ENCODE measurements at regions not wholly inside any gene's neighbourhood (a gene's known extent, or its start where the extent isn't known, plus 50 kb on each side); places are given as distances from the start of the nearest gene placed in this dataset.

DNA sequence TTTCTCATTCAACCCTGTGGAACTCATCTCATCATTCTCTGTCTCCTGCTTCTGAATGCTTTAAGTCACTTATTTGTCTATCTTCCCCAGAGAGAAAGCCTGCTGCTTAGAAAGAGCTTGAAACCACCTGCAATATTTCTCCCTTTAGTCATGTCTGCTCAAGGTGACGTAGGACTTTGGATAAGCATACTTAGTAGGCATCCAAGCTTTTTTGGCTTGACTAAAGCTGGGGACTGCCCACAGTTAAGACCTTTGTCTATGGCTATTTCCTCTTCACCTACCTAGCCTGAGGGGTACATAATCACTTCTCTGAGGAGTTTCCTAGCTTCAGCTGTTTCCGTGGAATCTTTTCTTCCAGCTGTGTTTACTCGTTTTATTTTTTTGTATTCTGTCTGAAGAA lies 665.8 kb upstream of the CAMK1G start:
- Histone ChIP-seq H3K4me3 (ENCODE audit: low read length) (no peak overlapping the region), H3K9ac (ENCODE audit: extremely low read depth, low read length, poor library complexity, severe bottlenecking) (no peak overlapping the region), H3K4me1 (ENCODE audit: control insufficient read depth, insufficient read depth, low read length) (no peaks in the 10 kb centered on the region), H3K27me3 (ENCODE audit: control insufficient read depth, insufficient read depth, low read length, poor library complexity, severe bottlenecking) (no peaks in the 10 kb centered on the region), H3K36me3 (ENCODE audit: control insufficient read depth, insufficient read depth, low read length) (no peaks in the 10 kb centered on the region), H3K9me3 (ENCODE audit: control insufficient read depth, low read length) (peaks cover 5% of the 10 kb centered on the region), H3K27ac (ENCODE audit: low read depth, low read length) (no peak overlapping the region)
- no peak overlapping the region for H3K27ac Mint-ChIP-seq
- no peak overlapping the region for H3K4me3 Mint-ChIP-seq
- TF ChIP-seq, protein P1, sequence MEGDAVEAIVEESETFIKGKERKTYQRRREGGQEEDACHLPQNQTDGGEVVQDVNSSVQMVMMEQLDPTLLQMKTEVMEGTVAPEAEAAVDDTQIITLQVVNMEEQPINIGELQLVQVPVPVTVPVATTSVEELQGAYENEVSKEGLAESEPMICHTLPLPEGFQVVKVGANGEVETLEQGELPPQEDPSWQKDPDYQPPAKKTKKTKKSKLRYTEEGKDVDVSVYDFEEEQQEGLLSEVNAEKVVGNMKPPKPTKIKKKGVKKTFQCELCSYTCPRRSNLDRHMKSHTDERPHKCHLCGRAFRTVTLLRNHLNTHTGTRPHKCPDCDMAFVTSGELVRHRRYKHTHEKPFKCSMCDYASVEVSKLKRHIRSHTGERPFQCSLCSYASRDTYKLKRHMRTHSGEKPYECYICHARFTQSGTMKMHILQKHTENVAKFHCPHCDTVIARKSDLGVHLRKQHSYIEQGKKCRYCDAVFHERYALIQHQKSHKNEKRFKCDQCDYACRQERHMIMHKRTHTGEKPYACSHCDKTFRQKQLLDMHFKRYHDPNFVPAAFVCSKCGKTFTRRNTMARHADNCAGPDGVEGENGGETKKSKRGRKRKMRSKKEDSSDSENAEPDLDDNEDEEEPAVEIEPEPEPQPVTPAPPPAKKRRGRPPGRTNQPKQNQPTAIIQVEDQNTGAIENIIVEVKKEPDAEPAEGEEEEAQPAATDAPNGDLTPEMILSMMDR (conservative IDR thresholded peaks at IDR 0.05) = no peak
- H3K36me3 Mint-ChIP-seq (ENCODE audit: low read depth) = no peaks in the 10 kb centered on the region
- no peak for DNase-seq
- H3K4me1 Mint-ChIP-seq = peaks cover 7% of the 10 kb centered on the region
- H3K27me3 Mint-ChIP-seq (ENCODE audit: insufficient read depth) = no peaks in the 10 kb centered on the region
- peaks cover 5% of the 10 kb centered on the region for H3K9me3 Mint-ChIP-seq
- WGBS, 2 experiments (ENCODE audit: insufficient coverage in 1 of 2, insufficient read length in 1 of 2) = 89 to 100% methylated on average over 1 to 2 of the region's 3 CpGs

DNA sequence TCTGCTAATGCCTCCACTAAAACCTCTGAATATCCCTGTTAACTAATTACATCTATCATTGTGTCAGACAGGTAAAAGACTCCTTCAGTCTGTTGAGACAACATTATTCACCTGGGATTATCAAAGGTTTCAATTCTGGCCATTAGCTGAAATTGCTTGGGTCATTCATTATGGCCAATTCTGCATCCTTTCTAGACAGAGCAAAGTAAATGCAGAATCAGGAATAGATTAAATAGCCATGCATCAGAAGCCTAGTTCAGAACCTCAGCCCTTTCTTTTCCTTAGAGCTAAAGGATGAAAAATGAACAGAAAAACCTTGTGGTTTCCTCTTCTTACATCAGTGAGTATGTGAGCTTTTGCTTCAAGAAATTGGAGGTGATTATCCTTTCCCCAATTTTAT lies 665.4 kb upstream of the CAMK1G start:
- H3K4me1 Mint-ChIP-seq = peaks cover 7% of the 10 kb centered on the region
- Histone ChIP-seq H3K4me1 (ENCODE audit: control insufficient read depth, insufficient read depth, low read length) (no peaks in the 10 kb centered on the region), H3K4me3 (ENCODE audit: low read length) (no peak overlapping the region), H3K27ac (ENCODE audit: low read depth, low read length) (no peak overlapping the region), H3K27me3 (ENCODE audit: control insufficient read depth, insufficient read depth, low read length, poor library complexity, severe bottlenecking) (no peaks in the 10 kb centered on the region), H3K9ac (ENCODE audit: extremely low read depth, low read length, poor library complexity, severe bottlenecking) (no peak overlapping the region), H3K9me3 (ENCODE audit: control insufficient read depth, low read length) (peaks cover under 1% of the 10 kb centered on the region), H3K36me3 (ENCODE audit: control insufficient read depth, insufficient read depth, low read length) (no peaks in the 10 kb centered on the region)
- TF ChIP-seq, protein P1 (conservative IDR thresholded peaks at IDR 0.05) = no peak
- H3K27ac Mint-ChIP-seq = no peak overlapping the region
- H3K4me3 Mint-ChIP-seq = no peak overlapping the region
- H3K27me3 Mint-ChIP-seq (ENCODE audit: insufficient read depth) = no peaks in the 10 kb centered on the region
- peaks cover 3% of the 10 kb centered on the region for H3K9me3 Mint-ChIP-seq
- H3K36me3 Mint-ChIP-seq (ENCODE audit: low read depth) = no peaks in the 10 kb centered on the region
- no peak for DNase-seq

DNA sequence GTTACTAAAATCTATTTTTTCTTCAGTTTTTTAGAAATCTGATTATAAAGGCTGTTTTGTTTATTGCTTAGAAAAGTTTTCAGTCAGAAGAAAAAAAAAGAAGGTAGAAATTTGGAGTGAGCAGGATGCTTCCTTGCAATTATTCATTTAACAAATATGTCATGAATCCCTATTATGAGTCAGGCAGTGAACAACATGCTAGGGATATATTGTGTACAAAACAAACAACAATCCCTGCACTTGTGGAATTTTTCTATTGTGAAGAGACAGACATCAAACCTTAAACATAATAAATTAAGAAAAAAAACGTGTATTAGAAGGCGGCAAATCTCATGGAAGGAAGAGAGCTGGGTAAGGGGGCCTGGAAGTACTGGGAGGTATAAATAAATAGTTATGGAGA lies 664.1 kb upstream of the CAMK1G start:
- H3K27me3 ChIP-seq (ENCODE audit: control insufficient read depth, insufficient read depth, low read length, poor library complexity, severe bottlenecking) = no peaks in the 10 kb centered on the region
- no peaks in the 10 kb centered on the region for H3K36me3 ChIP-seq (ENCODE audit: control insufficient read depth, insufficient read depth, low read length)
- no peak for DNase-seq
- H3K9me3 ChIP-seq (ENCODE audit: control insufficient read depth, low read length) = no peaks in the 10 kb centered on the region
- Mint-ChIP-seq H3K4me1 (peaks cover 9% of the 10 kb centered on the region), H3K27me3 (ENCODE audit: insufficient read depth) (no peaks in the 10 kb centered on the region), H3K27ac (no peak overlapping the region), H3K36me3 (ENCODE audit: low read depth) (no peaks in the 10 kb centered on the region), H3K9me3 (peaks cover 3% of the 10 kb centered on the region), H3K4me3 (no peak overlapping the region)
- H3K4me3 ChIP-seq (ENCODE audit: low read length) = no peak overlapping the region
- no peak overlapping the region for H3K27ac ChIP-seq (ENCODE audit: low read depth, low read length)
- no peaks in the 10 kb centered on the region for H3K4me1 ChIP-seq (ENCODE audit: control insufficient read depth, insufficient read depth, low read length)
- 94 to 100% methylated on average over 1 to 2 of the region's 2 CpGs for WGBS, 2 experiments (ENCODE audit: insufficient coverage in 1 of 2, insufficient read length in 1 of 2)
- TF ChIP-seq, protein P1 (conservative IDR thresholded peaks at IDR 0.05) = no peak
- H3K9ac ChIP-seq (ENCODE audit: extremely low read depth, low read length, poor library complexity, severe bottlenecking) = no peak overlapping the region

All from endodermal cell (in vitro differentiated cells).